DOHH2 (cell line): ENCODE measurements at regions not wholly inside any gene's neighbourhood (a gene's known extent, or its start where the extent isn't known, plus 50 kb on each side); places are given as distances from the start of the nearest gene placed in this dataset.

Source experiments
- H3F3A ChIP-seq: fragments of 200-600 bp; sonication (generic), shearing (Covaris generic); 2 replicates; pipeline ENCODE4 v1.6.0; 2016; ENCODE audit warnings: antibody characterized with exemption, mild to moderate bottlenecking; ENCODE audit not compliant: control insufficient read depth, insufficient read depth
- H3K27ac ChIP-seq: fragments of 200-600 bp; sonication (generic); 2 replicates; pipeline ENCODE4 v1.5.1; 2014; ENCODE audit warnings: low read depth, mild to moderate bottlenecking, low read length, moderate library complexity
- H3K27me3 ChIP-seq: fragments of 200-600 bp; sonication (generic); 2 replicates; pipeline ENCODE4 v1.6.1; 2014; ENCODE audit warnings: mild to moderate bottlenecking, low read length, mixed read lengths; ENCODE audit not compliant: control insufficient read depth
- H3K36me3 ChIP-seq: fragments of 200-600 bp; sonication (generic); 2 replicates; pipeline ENCODE4 v1.6.1; 2014; ENCODE audit warnings: mild to moderate bottlenecking, low read length, moderate library complexity, mixed read lengths; ENCODE audit not compliant: control insufficient read depth
- H3K4me1 ChIP-seq: fragments of 200-600 bp; sonication (generic); 2 replicates; pipeline ENCODE4 v1.6.1; 2014; ENCODE audit warnings: mild to moderate bottlenecking, low read length, mixed read lengths; ENCODE audit not compliant: control insufficient read depth
- H3K4me2 ChIP-seq: fragments of 200-600 bp; sonication (generic); 2 replicates; pipeline ENCODE4 v1.6.0; 2014; ENCODE audit warnings: mild to moderate bottlenecking, low read length, moderate library complexity
- H3K4me3 ChIP-seq: fragments of 200-600 bp; sonication (generic); 2 replicates; pipeline ENCODE4 v1.5.1; 2014; ENCODE audit warnings: mild to moderate bottlenecking, low read length, mixed read lengths
- H3K79me2 ChIP-seq: fragments of 200-600 bp; sonication (generic); 2 replicates; pipeline ENCODE4 v1.6.1; 2014; ENCODE audit warnings: mild to moderate bottlenecking, low read length, mixed read lengths; ENCODE audit not compliant: control insufficient read depth
- H3K9me2 ChIP-seq: fragments of 200-600 bp; sonication (generic); replicated peaks from 2 replicates; pipeline ENCODE4 v1.6.1; 2014; ENCODE audit warnings: mild to moderate bottlenecking, low read length, mixed read lengths; ENCODE audit not compliant: control insufficient read depth
- H3K9me3 ChIP-seq: fragments of 200-600 bp; sonication (generic); 2 replicates; pipeline ENCODE4 v1.6.1; 2014; ENCODE audit warnings: antibody characterized with exemption, low read length, mixed read lengths; ENCODE audit not compliant: control insufficient read depth, insufficient read depth
- H4K20me1 ChIP-seq: fragments of 200-600 bp; sonication (generic); 2 replicates; pipeline ENCODE4 v1.6.0; 2014; ENCODE audit warnings: low read depth, mild to moderate bottlenecking, antibody characterized with exemption, low read length, moderate library complexity; ENCODE audit not compliant: control insufficient read depth, insufficient read depth
- CTCF ChIP-seq: fragments of 200-600 bp; sonication (generic); IDR thresholded peaks from one replicate; pipeline ENCODE4 v1.5.1; 2014; ENCODE audit warnings: antibody characterized with exemption, mild to moderate bottlenecking, low read depth, low read length; ENCODE audit not compliant: poor library complexity, severe bottlenecking
- EZH2phosphoT487 ChIP-seq: fragments of 200-600 bp; sonication (generic); IDR thresholded peaks from 2 replicates; pipeline ENCODE4 v1.6.1; 2017; ENCODE audit warnings: borderline replicate concordance, mild to moderate bottlenecking, antibody characterized with exemption, low read length, moderate library complexity, mixed read lengths

- Histone ChIP-seq H3K4me2 (no peak overlapping the region), H3K27me3 (no peaks in the 10 kb centered on the region), H3K27ac (no peak overlapping the region), H3K4me1 (peaks cover 2% of the 10 kb centered on the region; the same call in 1 of the 2 replicates), H3K79me2 (no peaks in the 10 kb centered on the region), H3F3A (no peaks in the 10 kb centered on the region), H4K20me1 (no peaks in the 10 kb centered on the region), H3K4me3 (no peak overlapping the region), H3K36me3 (no peaks in the 10 kb centered on the region; the same call in 1 of the 2 replicates), H3K9me3 (peaks cover 3% of the 10 kb centered on the region; the same call in 1 of the 2 replicates), H3K9me2 (no peaks in the 10 kb centered on the region)
- no peak for TF ChIP-seq EZH2phosphoT487
Measured at GRCh38 chr2:145736871-145737270, 1217.0 kb upstream of the ZEB2 start.

GRCh38 chr2:145731467-145731866, 1211.5 kb upstream of the ZEB2 start:
- Histone ChIP-seq H3K9me2 (no peaks in the 10 kb centered on the region), H3K27me3 (no peaks in the 10 kb centered on the region), H3K9me3 (peaks cover 3% of the 10 kb centered on the region), H3K27ac (no peak overlapping the region), H3K4me2 (no peak overlapping the region), H4K20me1 (no peaks in the 10 kb centered on the region), H3K4me3 (no peak overlapping the region), H3K4me1 (no peaks in the 10 kb centered on the region), H3K79me2 (no peaks in the 10 kb centered on the region), H3F3A (no peaks in the 10 kb centered on the region), H3K36me3 (no peaks in the 10 kb centered on the region)
- TF ChIP-seq EZH2phosphoT487 (no peak), CTCF (no peak)

- Histone ChIP-seq H3K36me3 (no peaks in the 10 kb centered on the region), H3F3A (no peaks in the 10 kb centered on the region), H3K79me2 (no peaks in the 10 kb centered on the region), H4K20me1 (no peaks in the 10 kb centered on the region), H3K4me3 (no peak overlapping the region), H3K4me2 (no peak overlapping the region), H3K27ac (no peak overlapping the region), H3K27me3 (no peaks in the 10 kb centered on the region), H3K9me2 (no peaks in the 10 kb centered on the region), H3K4me1 (no peaks in the 10 kb centered on the region), H3K9me3 (peaks cover 3% of the 10 kb centered on the region)
- TF ChIP-seq EZH2phosphoT487 (no peak), CTCF (no peak)
Measured at GRCh38 chr2:145729993-145730770, 1210.3 kb upstream of the ZEB2 start.

DNA sequence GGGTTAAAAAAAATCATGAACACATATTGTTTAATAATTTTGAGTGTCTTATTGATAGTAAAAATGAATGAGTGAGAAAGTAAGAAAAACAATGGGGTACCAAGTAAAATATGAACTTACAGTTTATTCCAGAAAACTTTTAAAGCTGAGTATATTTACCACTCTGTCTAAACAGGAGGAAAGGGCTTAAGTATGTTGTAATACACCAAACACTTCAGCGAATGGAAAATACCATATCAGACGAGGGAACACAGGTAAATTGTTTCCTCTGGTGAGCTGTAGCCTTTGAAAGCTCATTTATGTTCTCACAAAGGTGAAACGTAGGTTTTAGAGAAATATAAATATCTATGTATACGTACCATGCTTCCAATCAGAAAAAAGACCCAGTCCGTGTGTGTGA, 1209.6 kb upstream of the ZEB2 start:
- Histone ChIP-seq H3K9me2 (no peaks in the 10 kb centered on the region), H3K4me1 (no peaks in the 10 kb centered on the region), H3K4me3 (no peak overlapping the region), H3K36me3 (no peaks in the 10 kb centered on the region), H3F3A (no peaks in the 10 kb centered on the region), H3K27me3 (no peaks in the 10 kb centered on the region), H3K9me3 (peaks cover 3% of the 10 kb centered on the region), H3K79me2 (no peaks in the 10 kb centered on the region), H3K4me2 (no peak overlapping the region), H3K27ac (no peak overlapping the region), H4K20me1 (no peaks in the 10 kb centered on the region)
- TF ChIP-seq EZH2phosphoT487 (no peak), CTCF (no peak)
